GM23248 (cell line): ENCODE measurements at regions not wholly inside any gene's neighbourhood (a gene's known extent, or its start where the extent isn't known, plus 50 kb on each side); places are given as distances from the start of the nearest gene placed in this dataset.

ENCODE experiments used
- DNase-seq: peaks from one replicate; pipeline ENCODE4 v3.0.0-alpha.2; 2015
- H2AFZ ChIP-seq: fragments of 200-600 bp; sonication (generic); 2 replicates; pipeline ENCODE4 v1.6.1; 2016; ENCODE audit warnings: antibody characterized with exemption
- H3F3A ChIP-seq: fragments of 200-600 bp; sonication (generic); 2 replicates; pipeline ENCODE4 v1.6.1; 2016; ENCODE audit warnings: mild to moderate bottlenecking, antibody characterized with exemption, mixed run types; ENCODE audit not compliant: insufficient read depth
- H3K27ac ChIP-seq: fragments of 200-600 bp; sonication (generic); 2 replicates; pipeline ENCODE4 v1.5.1; 2016; ENCODE audit warnings: mild to moderate bottlenecking
- H3K27me3 ChIP-seq: fragments of 200-600 bp; sonication (generic); replicated peaks from 2 replicates; pipeline ENCODE4 v1.6.1; 2016; ENCODE audit warnings: mild to moderate bottlenecking; ENCODE audit not compliant: insufficient read depth
- H3K36me3 ChIP-seq: fragments of 200-600 bp; sonication (generic); 2 replicates; pipeline ENCODE4 v1.6.1; 2016; ENCODE audit warnings: low read depth, mild to moderate bottlenecking
- H3K4me1 ChIP-seq: fragments of 200-600 bp; sonication (generic); 2 replicates; pipeline ENCODE4 v1.6.1; 2016; ENCODE audit warnings: mild to moderate bottlenecking; ENCODE audit not compliant: insufficient read depth
- H3K4me2 ChIP-seq: fragments of 200-600 bp; sonication (generic); one replicate; pipeline ENCODE4 v1.6.1; 2016; ENCODE audit warnings: mild to moderate bottlenecking; ENCODE audit not compliant: unreplicated experiment
- H3K4me3 ChIP-seq: fragments of 200-600 bp; sonication (generic); 2 replicates; pipeline ENCODE4 v1.5.1; 2016; ENCODE audit warnings: mild to moderate bottlenecking
- H3K79me2 ChIP-seq: fragments of 200-600 bp; sonication (generic); 2 replicates; pipeline ENCODE4 v1.6.1; 2016; ENCODE audit warnings: mild to moderate bottlenecking; ENCODE audit not compliant: insufficient read depth
- H3K9ac ChIP-seq: fragments of 200-600 bp; sonication (generic); 2 replicates; pipeline ENCODE4 v1.6.1; 2016; ENCODE audit warnings: mild to moderate bottlenecking
- H3K9me2 ChIP-seq: fragments of 200-600 bp; sonication (generic); 2 replicates; pipeline ENCODE4 v1.6.1; 2016; ENCODE audit warnings: mixed run types, mild to moderate bottlenecking, moderate library complexity; ENCODE audit not compliant: insufficient read depth
- H3K9me3 ChIP-seq: fragments of 200-600 bp; sonication (generic); one replicate; pipeline ENCODE4 v1.6.1; 2017; ENCODE audit warnings: low read depth
- H4K20me1 ChIP-seq: fragments of 200-600 bp; sonication (generic); 2 replicates; pipeline ENCODE4 v1.6.0; 2016; ENCODE audit not compliant: insufficient read depth
- EZH2 ChIP-seq: fragments of 200-600 bp; sonication (generic); IDR thresholded peaks from 2 replicates; pipeline ENCODE4 v1.6.1; 2018; ENCODE audit warnings: antibody characterized with exemption, mild to moderate bottlenecking; ENCODE audit not compliant: insufficient read depth, poor library complexity, severe bottlenecking
- EZH2phosphoT487 ChIP-seq: fragments of 200-600 bp; sonication (generic); IDR thresholded peaks from 2 replicates; pipeline ENCODE4 v1.6.1; 2018; ENCODE audit warnings: antibody characterized with exemption, moderate library complexity, mild to moderate bottlenecking, low read depth; ENCODE audit not compliant: insufficient read depth
- WGBS, 2 experiments: methylation state at CpG; one replicate each; pipeline ENCODE4 v1.1.6; 2015 to 2017; ENCODE audit warnings: low lambda C conversion rate in 2 of 2, low coverage in 1 of 2; ENCODE audit errors: missing lambda C conversion rate in 2 of 2; 5-methylcytosine and 5-hydroxymethylcytosine counted together
- in situ Hi-C: fragments of 300-500 bp; cut with MboI; formaldehyde crosslinking; loops from 2 replicates; pipeline ENCODE4 v1.15.0; 2020

DNA sequence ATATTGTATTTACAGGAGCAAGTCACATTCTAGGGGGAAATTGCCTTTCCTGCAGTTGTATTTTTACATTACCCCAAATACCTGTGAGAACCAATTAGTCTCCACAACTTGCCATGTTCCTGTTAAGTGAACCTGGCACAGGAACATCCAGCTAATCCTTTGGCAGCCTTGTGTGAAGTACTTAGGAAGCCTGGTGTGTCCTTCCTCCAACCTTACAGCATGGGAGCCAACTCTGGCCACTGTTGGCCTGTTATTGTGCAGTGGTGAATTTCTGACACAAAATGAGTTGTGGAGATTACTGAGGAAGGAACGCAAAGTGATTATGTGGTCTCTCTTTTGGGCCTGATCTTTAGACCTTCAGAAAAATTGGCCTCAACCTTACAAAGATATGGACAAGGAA is 238.0 kb upstream of the PITX2 start:
- H3K36me3 ChIP-seq: no peaks in the 10 kb centered on the region
- no peaks in the 10 kb centered on the region for H3K9me3 ChIP-seq
- no peaks in the 10 kb centered on the region for H3F3A ChIP-seq
- WGBS, 2 experiments: 96 to 100% methylated on average over 1 of the region's 1 CpG
- H3K79me2 ChIP-seq: no peaks in the 10 kb centered on the region
- peaks cover 9% of the 10 kb centered on the region for H3K4me1 ChIP-seq
- H3K9ac ChIP-seq: no peak overlapping the region
- no peaks in the 10 kb centered on the region for H4K20me1 ChIP-seq
- H3K27ac ChIP-seq: no peak overlapping the region
- no peak overlapping the region for H3K4me2 ChIP-seq
- no peak overlapping the region for H2AFZ ChIP-seq
- no peaks in the 10 kb centered on the region for H3K9me2 ChIP-seq
- DNase-seq: no peak
- peaks cover 35% of the 10 kb centered on the region for H3K27me3 ChIP-seq
- in situ Hi-C loops: no loop called here
- no peak overlapping the region for H3K4me3 ChIP-seq
- TF ChIP-seq EZH2phosphoT487 (no peak), EZH2 (no peak)

DNA sequence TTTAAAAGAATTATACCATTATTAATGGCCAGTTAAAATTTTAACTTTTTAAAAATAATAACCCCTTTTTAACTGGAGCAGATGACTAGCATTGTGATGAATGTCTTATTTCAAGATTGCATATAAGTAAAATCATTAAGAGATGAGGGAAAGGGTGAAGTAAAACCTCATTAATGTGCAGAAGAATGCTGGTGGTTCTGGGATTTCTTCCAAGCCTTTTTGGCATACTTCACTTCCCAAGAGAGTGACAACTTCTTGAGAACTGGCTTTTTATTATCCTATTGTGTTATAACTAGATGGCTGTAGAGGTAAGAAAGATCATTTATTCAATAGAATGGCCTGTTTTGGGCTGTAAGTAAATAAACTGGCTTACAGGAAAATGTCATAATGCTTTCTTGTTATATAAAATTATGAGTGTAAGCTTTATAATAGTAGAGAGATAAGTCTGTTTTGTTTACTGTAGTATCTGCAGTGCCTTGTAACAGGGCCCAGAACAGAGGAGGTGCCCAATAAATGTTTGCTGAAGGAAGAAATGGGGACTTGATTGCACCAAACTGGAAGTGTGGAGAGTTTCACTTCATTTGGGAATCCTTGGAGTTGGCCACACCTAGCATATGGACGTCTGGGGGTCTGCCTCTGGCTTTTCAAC is 242.9 kb upstream of the PITX2 start:
- Histone ChIP-seq H3K4me2 (peak overlapping the region; percentile 25), H3K27ac (no peak overlapping the region), H2AFZ (no peak overlapping the region), H3K27me3 (peaks cover 14% of the 10 kb centered on the region), H3K4me1 (peaks cover 52% of the 10 kb centered on the region), H3K79me2 (no peaks in the 10 kb centered on the region), H3K9ac (no peak overlapping the region), H3K9me3 (no peaks in the 10 kb centered on the region), H3K9me2 (no peaks in the 10 kb centered on the region), H3K4me3 (no peak overlapping the region), H3F3A (peaks cover 27% of the 10 kb centered on the region), H4K20me1 (no peaks in the 10 kb centered on the region), H3K36me3 (no peaks in the 10 kb centered on the region)
- TF ChIP-seq EZH2phosphoT487 (no peak), EZH2 (no peak)
- WGBS, 2 experiments: 28 to 36% methylated on average over 1 of the region's 1 CpG
- in situ Hi-C loops: no loop called here
- peak; percentile 59 for DNase-seq

DNA sequence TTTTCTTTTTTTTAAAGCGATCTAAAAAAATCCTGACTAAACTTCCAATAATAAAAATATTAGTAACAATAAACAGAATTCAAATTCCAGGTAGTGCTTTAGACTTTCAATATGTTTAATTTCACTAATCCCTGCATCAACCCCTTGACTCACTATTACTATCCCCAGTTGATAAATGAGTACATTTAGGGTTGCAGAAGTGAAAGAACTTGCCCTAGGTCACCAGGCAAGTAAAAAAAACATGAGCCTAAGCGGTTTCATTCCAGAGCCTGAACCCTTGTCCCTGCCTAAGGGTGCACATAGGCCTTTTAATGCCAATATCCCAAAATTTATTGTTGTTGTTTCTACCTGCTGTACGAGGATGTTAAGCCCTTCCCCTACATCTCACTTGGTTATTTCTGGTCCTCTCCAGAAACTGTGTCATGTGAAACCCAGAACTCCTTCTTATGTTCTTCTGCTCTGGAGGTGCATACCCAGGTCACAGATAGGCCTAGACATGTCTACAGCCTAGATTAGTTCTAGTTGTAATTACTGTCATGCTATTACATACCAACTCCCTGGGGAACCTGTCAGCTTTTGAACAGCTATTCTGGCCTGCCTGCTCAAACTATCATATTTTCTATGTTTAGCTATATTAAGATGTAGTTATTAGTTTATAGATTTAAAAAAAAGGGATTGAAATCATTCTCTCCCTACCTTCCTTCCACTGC is 244.5 kb upstream of the PITX2 start:
- TF ChIP-seq EZH2phosphoT487 (no peak), EZH2 (no peak)
- peak; percentile 10 for DNase-seq
- H3K4me2 ChIP-seq: peak overlapping the region; percentile 57

GRCh38 chr4:110867981-110868720 is 245.3 kb upstream of the PITX2 start:
- Histone ChIP-seq H3K9me2 (no peaks in the 10 kb centered on the region), H2AFZ (no peak overlapping the region), H3K4me2 (peak overlapping the region; percentile 57), H3K27ac (no peak overlapping the region), H3K36me3 (no peaks in the 10 kb centered on the region), H3K79me2 (no peaks in the 10 kb centered on the region), H3K9ac (no peak overlapping the region), H3F3A (peaks cover 27% of the 10 kb centered on the region), H4K20me1 (no peaks in the 10 kb centered on the region), H3K4me1 (peaks cover 52% of the 10 kb centered on the region), H3K9me3 (no peaks in the 10 kb centered on the region), H3K4me3 (no peak overlapping the region), H3K27me3 (no peaks in the 10 kb centered on the region; the same call in 1 of the 2 replicates)
- TF ChIP-seq EZH2phosphoT487 (no peak), EZH2 (no peak)
- peak; percentile 19 for DNase-seq
- in situ Hi-C loops: no loop called here
- 95 to 98% methylated on average over 2 of the region's 2 CpGs for WGBS, 2 experiments

More for the DNA sequence above, 244.5 kb upstream of the PITX2 start:
- WGBS, 2 experiments: 96 to 97% methylated on average over 3 of the region's 3 CpGs
- Histone ChIP-seq H3K79me2 (no peaks in the 10 kb centered on the region), H3K36me3 (no peaks in the 10 kb centered on the region), H3K27me3 (peaks cover 6% of the 10 kb centered on the region), H3K4me1 (peaks cover 52% of the 10 kb centered on the region), H4K20me1 (no peaks in the 10 kb centered on the region), H3K27ac (no peak overlapping the region), H3F3A (peaks cover 27% of the 10 kb centered on the region), H3K9me2 (no peaks in the 10 kb centered on the region), H2AFZ (no peak overlapping the region), H3K4me3 (no peak overlapping the region), H3K9ac (no peak overlapping the region), H3K9me3 (no peaks in the 10 kb centered on the region)
- in situ Hi-C loops: no loop called here
